ENCODE measurements at regions not wholly inside any gene's neighbourhood (a gene's known extent, or its start where the extent isn't known, plus 50 kb on each side); places are given as distances from the start of the nearest gene placed in this dataset.

DNA sequence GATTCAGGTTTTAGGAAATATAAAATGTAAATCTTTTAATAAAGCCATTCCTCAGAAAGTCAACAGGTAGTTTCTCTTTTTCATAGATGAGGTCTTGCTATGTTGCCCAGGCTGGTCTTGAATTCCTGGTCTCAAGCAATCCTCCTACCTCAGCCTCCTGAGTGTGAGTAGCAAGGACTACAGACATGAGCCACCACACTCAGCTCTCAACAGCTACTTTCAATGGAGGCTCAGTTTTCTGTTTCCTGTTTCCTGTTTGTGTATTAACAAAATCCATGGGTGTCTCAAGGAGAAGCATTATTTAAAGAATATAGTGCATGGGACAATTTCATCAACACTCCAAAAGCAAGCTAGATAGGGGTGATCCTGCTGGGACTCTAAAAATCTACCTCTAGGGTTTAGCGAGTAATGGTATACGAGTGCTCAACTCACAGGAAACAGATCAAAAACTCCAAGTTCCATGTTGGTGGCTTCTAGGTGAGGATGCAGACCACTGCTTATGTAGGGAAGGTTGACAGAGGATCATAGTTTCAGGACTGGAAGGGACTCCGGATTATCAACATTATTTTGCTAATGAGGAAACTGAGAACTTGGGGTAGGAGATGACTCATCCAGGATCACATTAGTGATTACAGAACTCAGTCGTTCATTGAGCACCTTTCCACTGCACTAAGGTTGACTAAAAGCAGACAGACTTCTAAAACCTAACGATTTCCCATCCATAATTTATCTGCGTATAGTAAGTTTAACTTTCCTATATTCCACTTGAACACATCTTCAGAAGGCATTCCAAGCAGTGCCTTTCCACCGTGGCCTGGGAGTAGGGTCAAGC is 61.7 kb upstream of the WIPF1 start:
- Histone ChIP-seq H3K4me1 (peaks cover 0 to 18% of the 10 kb centered on the region in 2 donors), H3K27ac (no peak overlapping the region), H3K36me3 (no peaks in the 10 kb centered on the region), H3K4me3 (replicated peaks in 1 of 3) (no peak overlapping the region), H3K27me3 (no peaks in the 10 kb centered on the region), H3K9me3 (no peaks in the 10 kb centered on the region)
- TF ChIP-seq POLR2A (IDR thresholded peaks at IDR 0.05) (no peak), CTCF (IDR thresholded peaks at IDR 0.05) (no peak)
- intact Hi-C loops (cut with DNase I) = no loop called here
- 89 to 90% methylated on average over 7 of the region's 7 CpGs for WGBS, 2 donors
- DNase-seq = no peak

DNA sequence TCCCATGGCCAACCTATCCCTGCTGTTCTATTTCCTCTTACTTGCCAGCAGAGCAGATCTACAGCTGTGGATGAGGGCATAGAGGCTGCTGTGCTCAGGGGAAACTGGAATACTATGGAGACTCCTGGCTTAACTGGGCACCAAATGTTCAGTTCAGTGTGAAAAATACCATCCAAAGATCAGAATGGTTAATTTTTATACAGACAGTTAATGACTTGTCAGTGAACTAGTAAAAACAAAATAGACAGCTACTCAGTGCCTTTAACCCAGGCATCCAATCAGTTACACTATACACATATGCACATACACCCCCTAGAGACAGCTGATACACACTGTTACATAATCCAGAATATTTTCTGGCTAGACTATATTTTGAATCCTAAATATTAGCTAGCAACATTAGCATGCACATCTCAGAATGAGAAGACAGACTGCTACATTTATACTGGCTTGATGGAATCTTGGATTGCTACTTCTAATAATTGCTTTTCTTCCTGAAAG is 59.1 kb upstream of the WIPF1 start:
- H3K9me3 ChIP-seq = no peaks in the 10 kb centered on the region
- no peak overlapping the region for H3K4me3 ChIP-seq (replicated peaks in 1 of 3)
- no peak for DNase-seq
- no peaks in the 10 kb centered on the region for H3K36me3 ChIP-seq
- intact Hi-C loops (cut with DNase I) = no loop called here
- peaks cover 0 to 3% of the 10 kb centered on the region in 2 donors for H3K4me1 ChIP-seq
- no peak overlapping the region for H3K27ac ChIP-seq
- TF ChIP-seq CTCF (IDR thresholded peaks at IDR 0.05) (no peak), POLR2A (IDR thresholded peaks at IDR 0.05) (no peak)
- H3K27me3 ChIP-seq = no peaks in the 10 kb centered on the region

DNA sequence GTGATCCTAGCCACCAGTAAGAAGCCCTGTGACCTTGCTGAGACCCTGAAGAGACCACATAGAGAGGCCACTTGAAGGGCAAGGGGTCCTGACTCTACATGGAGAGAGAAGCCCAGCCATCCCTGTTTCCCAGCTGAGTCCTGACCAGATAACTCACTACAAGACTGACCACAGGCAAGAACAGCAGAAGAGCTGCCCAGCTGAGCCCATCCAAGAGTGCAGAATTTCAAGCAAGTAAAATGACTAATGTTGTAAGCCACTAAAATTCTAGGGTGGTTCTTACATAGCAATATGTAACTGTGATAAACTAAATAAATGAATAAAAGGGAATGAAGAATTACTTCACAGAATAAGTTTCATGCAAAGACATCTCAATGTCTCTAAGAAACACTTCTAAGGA is 58.4 kb upstream of the WIPF1 start:
- H3K36me3 ChIP-seq = no peaks in the 10 kb centered on the region
- DNase-seq = no peak
- H3K9me3 ChIP-seq = no peaks in the 10 kb centered on the region
- peaks cover 5 to 10% of the 10 kb centered on the region in 2 donors for H3K4me1 ChIP-seq
- no peak overlapping the region for H3K27ac ChIP-seq
- H3K4me3 ChIP-seq (replicated peaks in 1 of 3) = no peak overlapping the region
- H3K27me3 ChIP-seq = no peaks in the 10 kb centered on the region
- intact Hi-C loops (cut with DNase I) = no loop called here
- TF ChIP-seq POLR2A (IDR thresholded peaks at IDR 0.05) = no peak
- no peak for TF ChIP-seq CTCF (IDR thresholded peaks at IDR 0.05)

DNA sequence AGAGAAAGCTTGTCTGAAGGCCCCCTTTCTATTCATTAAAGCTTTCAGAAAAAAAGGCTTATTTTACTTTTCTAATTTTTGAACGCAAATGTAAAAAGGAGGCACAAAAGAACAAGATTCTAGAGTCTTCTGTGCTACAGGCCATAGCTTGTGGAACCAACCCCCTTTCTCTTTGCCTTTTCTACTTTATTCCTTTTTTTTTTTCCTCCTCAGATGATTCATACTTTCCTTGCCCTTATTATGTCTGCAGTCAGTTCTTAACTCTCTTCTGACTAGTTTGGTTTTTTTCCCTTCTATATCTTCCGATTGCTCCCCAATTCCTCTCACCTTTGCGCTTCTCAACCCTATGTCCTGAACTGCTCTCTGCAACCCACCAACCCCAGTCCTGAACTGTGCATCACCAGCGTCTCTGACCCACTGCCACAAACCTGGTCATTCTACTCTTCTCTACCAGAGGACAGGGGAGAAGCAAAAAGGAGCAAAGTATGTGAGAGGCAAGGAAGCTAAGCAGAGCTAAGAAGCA is 56.9 kb upstream of the WIPF1 start:
- Histone ChIP-seq H3K27me3 (no peaks in the 10 kb centered on the region), H3K27ac (no peak overlapping the region), H3K9me3 (no peaks in the 10 kb centered on the region), H3K4me3 (replicated peaks in 1 of 3) (no peak overlapping the region), H3K36me3 (no peaks in the 10 kb centered on the region), H3K4me1 (peaks cover 10 to 25% of the 10 kb centered on the region in 2 donors)
- DNase-seq = no peak
- intact Hi-C loops (cut with DNase I) = no loop called here
- TF ChIP-seq CTCF (IDR thresholded peaks at IDR 0.05) (no peak), POLR2A (IDR thresholded peaks at IDR 0.05) (no peak)
- 93% methylated on average over 4 of the region's 4 CpGs for WGBS, 2 donors

DNA sequence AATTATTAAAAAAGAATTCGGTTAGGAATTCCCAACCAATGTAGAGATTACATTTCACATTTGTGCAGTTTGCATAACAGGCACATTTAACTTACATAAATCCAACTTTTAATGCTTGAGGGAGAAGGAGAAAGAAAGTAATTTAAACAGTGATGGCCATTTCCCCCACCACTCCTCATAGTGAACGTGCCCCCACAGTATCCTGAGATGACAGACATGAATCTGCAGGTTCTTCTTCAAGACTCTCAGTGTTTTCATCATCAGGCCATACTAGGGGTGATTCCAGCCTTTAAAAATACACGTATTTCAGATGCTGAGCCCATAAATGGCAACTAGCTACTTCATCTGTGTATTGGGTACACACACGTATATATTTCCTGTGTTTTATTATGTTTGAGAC is 51.3 kb upstream of the WIPF1 start:
- Histone ChIP-seq H3K27ac (no peak overlapping the region), H3K9me3 (no peaks in the 10 kb centered on the region), H3K27me3 (no peaks in the 10 kb centered on the region), H3K4me3 (replicated peaks in 1 of 3) (no peak overlapping the region), H3K4me1 (peaks cover 10 to 25% of the 10 kb centered on the region in 2 donors), H3K36me3 (no peaks in the 10 kb centered on the region)
- TF ChIP-seq CTCF (IDR thresholded peaks at IDR 0.05) = no peak
- TF ChIP-seq POLR2A (IDR thresholded peaks at IDR 0.05) = no peak
- DNase-seq = no peak
- WGBS, 2 donors = 97 to 99% methylated on average over 4 of the region's 4 CpGs
- intact Hi-C loops (cut with DNase I) = no loop called here
